HEK293 (cell line): ENCODE measurements at regions not wholly inside any gene's neighbourhood (a gene's known extent, or its start where the extent isn't known, plus 50 kb on each side); places are given as distances from the start of the nearest gene placed in this dataset.

Experiments
- CTCF ChIA-PET: fragments of 350-600 bp; formaldehyde crosslinking; extraction: SDS; loops from one replicate; lab custom pipeline; 2021; ENCODE audit warnings: antibody characterized with exemption; lab: Yijun Ruan, JAX
- POLR2A ChIA-PET: fragments of 300-600 bp; formaldehyde crosslinking; extraction: SDS; loops from one replicate; lab custom pipeline; 2020; ENCODE audit warnings: antibody characterized with exemption, inconsistent platforms; lab: Yijun Ruan, JAX
- H3K27ac ChIP-seq: fragments of 200-500 bp; sonication (Bioruptor generic); 2 replicates; pipeline ENCODE4 v1.5.1; 2014; ENCODE audit warnings: low read depth, low read length, control low read depth, inconsistent platforms; ENCODE audit errors: extremely low read depth
- H3K36me3 ChIP-seq, 2 experiments: fragments of 200-500 bp in 1 of 2; sonication (Bioruptor generic) in 1 of 2; 1 replicate in 1 of 2; 2 replicates in 1 of 2; pipeline ENCODE4 v1.5.1; 2014 to 2017; ENCODE audit warnings: inconsistent platforms in 2 of 2, low read length in 2 of 2; ENCODE audit not compliant: control insufficient read depth in 2 of 2, insufficient read depth in 1 of 2
- H3K4me1 ChIP-seq: fragments of 200-500 bp; sonication (Bioruptor generic); 2 replicates; pipeline ENCODE4 v1.5.1; 2014; ENCODE audit warnings: mild to moderate bottlenecking, low read length, inconsistent platforms; ENCODE audit not compliant: control insufficient read depth, insufficient read depth
- H3K4me3 ChIP-seq: 2 replicates; pipeline ENCODE4 v1.5.1; 2011; ENCODE audit warnings: low read depth, mild to moderate bottlenecking, control low read depth, low read length, moderate library complexity
- H3K9me3 ChIP-seq: fragments of 200-500 bp; sonication (Bioruptor generic); 2 replicates; pipeline ENCODE4 v1.5.1; 2014; ENCODE audit warnings: low read depth, low read length, inconsistent platforms; ENCODE audit not compliant: control insufficient read depth, insufficient read depth
- GLIS2 ChIP-seq: fragments of 450-650 bp; formaldehyde crosslinking; IDR thresholded peaks from 2 replicates; pipeline ENCODE4 v1.5.1; 2016; ENCODE audit warnings: missing biosample characterization, missing genetic modification characterization
- KLF8 ChIP-seq: fragments of 450-650 bp; formaldehyde crosslinking; IDR thresholded peaks from 2 replicates; pipeline ENCODE4 v1.5.1; 2016; ENCODE audit warnings: missing biosample characterization, missing genetic modification characterization
- MEIS1 ChIP-seq: sonication (generic); formaldehyde crosslinking; IDR thresholded peaks from 2 replicates; pipeline ENCODE4 v1.8.1; 2022; ENCODE audit warnings: missing genetic modification reagents, mild to moderate bottlenecking, borderline replicate concordance
- SALL2 ChIP-seq: fragments of 450-650 bp; formaldehyde crosslinking; IDR thresholded peaks from 2 replicates; pipeline ENCODE4 v1.5.0; 2017; ENCODE audit warnings: missing biosample characterization, mild to moderate bottlenecking, missing genetic modification characterization, borderline replicate concordance
- TSHZ1 ChIP-seq: fragments of 450-650 bp; formaldehyde crosslinking; IDR thresholded peaks from 2 replicates; pipeline ENCODE4 v1.5.1; 2016; ENCODE audit warnings: missing biosample characterization, missing genetic modification characterization, borderline replicate concordance
- YY2 ChIP-seq: fragments of 450-650 bp; formaldehyde crosslinking; IDR thresholded peaks from 2 replicates; pipeline ENCODE4 v1.5.1; 2016; ENCODE audit warnings: missing biosample characterization, missing genetic modification characterization
- ZBTB17 ChIP-seq: fragments of 450-650 bp; formaldehyde crosslinking; IDR thresholded peaks from 2 replicates; pipeline ENCODE4 v1.5.1; 2016; ENCODE audit warnings: missing biosample characterization, missing genetic modification characterization
- ZBTB20 ChIP-seq: fragments of 450-650 bp; formaldehyde crosslinking; IDR thresholded peaks from 2 replicates; pipeline ENCODE4 v1.5.1; 2016; ENCODE audit warnings: missing biosample characterization, missing genetic modification characterization
- ZBTB6 ChIP-seq: fragments of 450-650 bp; formaldehyde crosslinking; IDR thresholded peaks from 2 replicates; pipeline ENCODE4 v1.5.1; 2017; ENCODE audit warnings: missing biosample characterization, missing genetic modification characterization
- ZBTB8A ChIP-seq: fragments of 450-650 bp; formaldehyde crosslinking; IDR thresholded peaks from 2 replicates; pipeline ENCODE4 v1.5.1; 2016; ENCODE audit warnings: missing biosample characterization, missing genetic modification characterization
- ZNF157 ChIP-seq: fragments of 450-650 bp; formaldehyde crosslinking; IDR thresholded peaks from 2 replicates; pipeline ENCODE4 v1.5.1; 2016; ENCODE audit warnings: missing biosample characterization, missing genetic modification characterization
- ZNF16 ChIP-seq: fragments of 450-650 bp; formaldehyde crosslinking; IDR thresholded peaks from 2 replicates; pipeline ENCODE4 v1.5.1; 2016; ENCODE audit warnings: low read depth, missing biosample characterization, missing genetic modification characterization
- ZNF169 ChIP-seq: fragments of 450-650 bp; formaldehyde crosslinking; IDR thresholded peaks from 2 replicates; pipeline ENCODE4 v1.5.1; 2016; ENCODE audit warnings: missing biosample characterization, missing genetic modification characterization
- ZNF223 ChIP-seq: fragments of 450-650 bp; formaldehyde crosslinking; IDR thresholded peaks from 2 replicates; pipeline ENCODE4 v1.5.1; 2016; ENCODE audit warnings: missing biosample characterization, missing genetic modification characterization
- ZNF302 ChIP-seq: fragments of 450-650 bp; formaldehyde crosslinking; IDR thresholded peaks from 2 replicates; pipeline ENCODE4 v1.5.1; 2016; ENCODE audit warnings: missing biosample characterization, missing genetic modification characterization, low read depth
- ZNF398 ChIP-seq: fragments of 450-650 bp; formaldehyde crosslinking; IDR thresholded peaks from 2 replicates; pipeline ENCODE4 v1.5.1; 2017; ENCODE audit warnings: missing biosample characterization, missing genetic modification characterization
- ZNF48 ChIP-seq: fragments of 450-650 bp; formaldehyde crosslinking; IDR thresholded peaks from 2 replicates; pipeline ENCODE4 v1.5.1; 2016; ENCODE audit warnings: missing biosample characterization, missing genetic modification characterization
- ZNF488 ChIP-seq: fragments of 450-650 bp; formaldehyde crosslinking; IDR thresholded peaks from 2 replicates; pipeline ENCODE4 v1.5.1; 2016; ENCODE audit warnings: missing biosample characterization, missing genetic modification characterization
- ZNF571 ChIP-seq: fragments of 450-650 bp; formaldehyde crosslinking; IDR thresholded peaks from 2 replicates; pipeline ENCODE4 v1.5.0; 2017; ENCODE audit warnings: missing biosample characterization, missing genetic modification characterization
- ZNF600 ChIP-seq: fragments of 450-650 bp; formaldehyde crosslinking; IDR thresholded peaks from 2 replicates; pipeline ENCODE4 v1.5.1; 2016; ENCODE audit warnings: missing biosample characterization, missing genetic modification characterization
- ZNF610 ChIP-seq: fragments of 450-650 bp; formaldehyde crosslinking; IDR thresholded peaks from 2 replicates; pipeline ENCODE4 v1.5.1; 2016; ENCODE audit warnings: missing biosample characterization, missing genetic modification characterization, borderline replicate concordance
- ZNF658 ChIP-seq: fragments of 450-650 bp; formaldehyde crosslinking; IDR thresholded peaks from 2 replicates; pipeline ENCODE4; 2016; ENCODE audit warnings: missing biosample characterization, missing genetic modification characterization
- TF ChIP-seq, protein P1 (sequence below): fragments of 450-650 bp; formaldehyde crosslinking; IDR thresholded peaks from 2 replicates; pipeline ENCODE4 v1.5.1; 2016; ENCODE audit warnings: missing biosample characterization, missing genetic modification characterization
- TF ChIP-seq, protein P2 (sequence below): fragments of 450-650 bp; formaldehyde crosslinking; IDR thresholded peaks from 2 replicates; pipeline ENCODE4 v1.5.1; 2016; ENCODE audit warnings: missing biosample characterization, missing genetic modification characterization

- CTCF ChIA-PET, result no interaction called here
- POLR2A ChIA-PET, result no interaction called here
These were observed 1143.6 kb upstream of the GYPC start for GRCh38 chr2:125512313-125512712.

GRCh38 chr2:125516496-125517109, 1139.4 kb upstream of the GYPC start:
- H3K27ac ChIP-seq, result no peak overlapping the region
- no peaks in the 10 kb centered on the region for H3K36me3 ChIP-seq
- H3K4me1 ChIP-seq, result no peaks in the 10 kb centered on the region
- no peaks in the 10 kb centered on the region for H3K9me3 ChIP-seq
- CTCF ChIA-PET, result interaction anchor here (0.6 to 1.4 kb wide), 7 partner anchors 10 to 1490 kb away, joined by 3 to 5 read pairs (median 3); no protein-coding TSS in a partner anchor
- no peak overlapping the region for H3K4me3 ChIP-seq
- POLR2A ChIA-PET, result no interaction called here
- TF ChIP-seq, protein P1, sequence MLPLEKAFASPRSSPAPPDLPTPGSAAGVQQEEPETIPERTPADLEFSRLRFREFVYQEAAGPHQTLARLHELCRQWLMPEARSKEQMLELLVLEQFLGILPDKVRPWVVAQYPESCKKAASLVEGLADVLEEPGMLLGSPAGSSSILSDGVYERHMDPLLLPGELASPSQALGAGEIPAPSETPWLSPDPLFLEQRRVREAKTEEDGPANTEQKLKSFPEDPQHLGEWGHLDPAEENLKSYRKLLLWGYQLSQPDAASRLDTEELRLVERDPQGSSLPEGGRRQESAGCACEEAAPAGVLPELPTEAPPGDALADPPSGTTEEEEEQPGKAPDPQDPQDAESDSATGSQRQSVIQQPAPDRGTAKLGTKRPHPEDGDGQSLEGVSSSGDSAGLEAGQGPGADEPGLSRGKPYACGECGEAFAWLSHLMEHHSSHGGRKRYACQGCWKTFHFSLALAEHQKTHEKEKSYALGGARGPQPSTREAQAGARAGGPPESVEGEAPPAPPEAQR (tag by site-specific recombination), result no peak
- TF ChIP-seq ZNF48, result no peak
- no peak for TF ChIP-seq ZNF398 (tag by site-specific recombination)
- TF ChIP-seq ZNF658 (tag by site-specific recombination), result no peak
- TF ChIP-seq YY2 (tag by site-specific recombination), result no peak
- TF ChIP-seq ZNF302 (tag by site-specific recombination), result no peak

More at GRCh38 chr2:125512313-125512712, 1143.6 kb upstream of the GYPC start:
- no peaks in the 10 kb centered on the region for H3K4me1 ChIP-seq
- no peak overlapping the region for H3K4me3 ChIP-seq
- H3K36me3 ChIP-seq, result no peaks in the 10 kb centered on the region
- no peak for TF ChIP-seq ZNF610 (tag by site-specific recombination)
- TF ChIP-seq ZBTB17 (tag by site-specific recombination), result no peak
- no peak for TF ChIP-seq ZBTB6 (tag by site-specific recombination)
- TF ChIP-seq MEIS1 (CRISPR knock-in tag), result no peak
- TF ChIP-seq ZNF600 (tag by site-specific recombination), result no peak
- no peak for TF ChIP-seq SALL2 (tag by site-specific recombination)
- TF ChIP-seq ZNF488 (tag by site-specific recombination), result no peak
- TF ChIP-seq ZNF157 (tag by site-specific recombination), result no peak
- TF ChIP-seq KLF8, result no peak
- TF ChIP-seq GLIS2 (tag by site-specific recombination), result no peak
- TF ChIP-seq, protein P2, sequence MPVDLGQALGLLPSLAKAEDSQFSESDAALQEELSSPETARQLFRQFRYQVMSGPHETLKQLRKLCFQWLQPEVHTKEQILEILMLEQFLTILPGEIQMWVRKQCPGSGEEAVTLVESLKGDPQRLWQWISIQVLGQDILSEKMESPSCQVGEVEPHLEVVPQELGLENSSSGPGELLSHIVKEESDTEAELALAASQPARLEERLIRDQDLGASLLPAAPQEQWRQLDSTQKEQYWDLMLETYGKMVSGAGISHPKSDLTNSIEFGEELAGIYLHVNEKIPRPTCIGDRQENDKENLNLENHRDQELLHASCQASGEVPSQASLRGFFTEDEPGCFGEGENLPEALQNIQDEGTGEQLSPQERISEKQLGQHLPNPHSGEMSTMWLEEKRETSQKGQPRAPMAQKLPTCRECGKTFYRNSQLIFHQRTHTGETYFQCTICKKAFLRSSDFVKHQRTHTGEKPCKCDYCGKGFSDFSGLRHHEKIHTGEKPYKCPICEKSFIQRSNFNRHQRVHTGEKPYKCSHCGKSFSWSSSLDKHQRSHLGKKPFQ (tag by site-specific recombination), result no peak
- TF ChIP-seq ZBTB8A (tag by site-specific recombination), result no peak
- no peak for TF ChIP-seq TSHZ1 (tag by site-specific recombination)
- TF ChIP-seq ZNF223 (tag by site-specific recombination), result no peak
- TF ChIP-seq ZBTB20 (tag by site-specific recombination), result no peak
- TF ChIP-seq ZNF571 (tag by site-specific recombination), result no peak
- TF ChIP-seq ZNF169, result no peak
- no peak for TF ChIP-seq ZNF16 (tag by site-specific recombination)
- TF ChIP-seq, all 188 proteins: peak for 0
- H3K27ac ChIP-seq, result no peak overlapping the region
- no peaks in the 10 kb centered on the region for H3K9me3 ChIP-seq
